ENCODE measurements at regions not wholly inside any gene's neighbourhood (a gene's known extent, or its start where the extent isn't known, plus 50 kb on each side); places are given as distances from the start of the nearest gene placed in this dataset.
"Not testable (repeated sequence)": the region's sequence is repeated elsewhere in the genome, so short reads cannot be mapped to it uniquely, and the experiment has no call there.

- no peak for DNase-seq (ENCODE audit: low spot score)
Measured at GRCh38 chr4:189511581-189511980, 429.1 kb upstream of the FRG1 start.

DNA sequence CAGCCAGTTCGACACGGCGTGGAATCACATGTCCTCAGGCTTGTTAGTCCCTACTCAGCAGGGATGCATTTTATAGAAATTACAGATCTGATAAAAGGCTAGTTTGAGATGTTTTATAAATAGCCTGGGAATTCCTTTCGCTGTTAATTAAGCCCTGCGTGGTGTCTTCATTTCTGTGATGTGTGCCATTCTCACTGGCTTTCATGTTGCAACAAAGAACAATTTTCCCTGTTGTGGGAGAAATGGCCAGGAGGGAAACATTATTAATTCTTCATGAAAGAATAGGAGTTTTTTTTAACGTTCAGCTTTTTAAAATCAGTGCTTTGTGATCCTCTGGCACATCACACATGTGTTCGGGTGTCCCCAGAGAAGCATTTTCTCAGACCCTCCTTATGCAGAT lies 427.3 kb upstream of the FRG1 start:
- DNase-seq (ENCODE audit: low spot score): no peak

- DNase-seq (ENCODE audit: low spot score): no peak
Measured at GRCh38 chr4:189514209-189514608, 426.5 kb upstream of the FRG1 start.

- no peak for DNase-seq (ENCODE audit: low spot score)
Measured at GRCh38 chr4:189516902-189517301, 423.8 kb upstream of the FRG1 start.

DNA sequence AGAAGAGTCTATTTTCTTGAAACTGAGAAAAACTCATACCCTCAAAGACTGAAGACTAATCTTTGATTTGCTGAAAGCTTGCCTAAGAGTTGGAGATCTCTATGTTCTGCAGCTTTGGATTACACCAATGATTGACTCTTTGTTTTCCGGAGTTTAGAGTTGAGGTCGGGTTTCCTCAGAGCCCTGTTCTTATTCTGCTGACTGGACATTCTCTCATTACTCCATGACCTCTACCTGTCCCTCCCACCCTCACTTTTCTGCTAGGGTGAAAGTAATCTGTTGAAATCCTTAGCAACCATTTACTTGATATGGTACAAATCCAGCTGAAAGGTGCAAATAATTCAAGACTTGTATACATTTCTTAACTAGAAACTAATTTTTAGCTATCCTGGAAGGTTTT lies 421.5 kb upstream of the FRG1 start:
- no peak for DNase-seq (ENCODE audit: low spot score)

DNA sequence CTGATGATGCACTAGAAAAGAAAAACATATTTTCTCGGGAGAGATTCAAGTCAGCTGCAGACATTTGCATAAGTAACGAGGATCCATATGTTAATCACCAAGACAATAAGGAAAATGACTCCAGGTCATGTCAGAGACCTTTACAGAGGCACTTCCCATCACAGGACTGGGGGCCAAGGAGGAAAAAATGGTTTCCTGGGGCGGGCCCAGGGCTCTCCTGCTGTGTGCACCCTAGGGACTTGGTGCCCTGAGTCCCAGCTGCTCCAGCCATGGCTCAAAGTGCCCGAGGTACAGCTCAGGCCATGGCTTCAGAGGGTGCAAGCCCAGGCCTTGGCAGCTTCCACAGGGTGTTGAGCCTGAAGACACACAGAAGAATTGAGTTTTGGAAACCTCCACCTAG lies 415.4 kb upstream of the FRG1 start:
- DNase-seq (ENCODE audit: low spot score): no peak

GRCh38 chr4:189530848-189531247 lies 409.8 kb upstream of the FRG1 start:
- no peak for DNase-seq (ENCODE audit: low spot score)

GRCh38 chr4:189533603-189534002 lies 407.1 kb upstream of the FRG1 start:
- no peak for DNase-seq (ENCODE audit: low spot score)

DNA sequence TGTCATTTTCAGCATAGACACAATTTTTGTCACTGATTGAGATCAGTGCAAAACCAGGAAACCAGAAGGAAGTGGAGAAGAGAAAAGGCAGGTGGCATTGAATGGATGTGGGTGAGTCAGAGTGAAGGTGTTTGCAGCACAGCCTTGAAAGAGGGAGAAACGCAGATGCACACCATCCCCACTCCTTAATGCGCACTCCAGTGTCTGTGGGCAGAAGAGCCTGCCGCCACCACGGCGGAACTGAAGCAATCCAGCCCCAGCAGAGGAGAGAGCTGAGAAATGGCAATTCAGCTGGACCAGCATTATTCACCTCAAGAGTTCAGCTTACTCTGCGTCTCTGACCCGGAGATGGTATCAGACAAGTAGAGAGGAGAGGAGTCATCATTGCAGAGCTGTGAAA lies 393.1 kb upstream of the FRG1 start:
- no peak for DNase-seq (ENCODE audit: low spot score)

DNA sequence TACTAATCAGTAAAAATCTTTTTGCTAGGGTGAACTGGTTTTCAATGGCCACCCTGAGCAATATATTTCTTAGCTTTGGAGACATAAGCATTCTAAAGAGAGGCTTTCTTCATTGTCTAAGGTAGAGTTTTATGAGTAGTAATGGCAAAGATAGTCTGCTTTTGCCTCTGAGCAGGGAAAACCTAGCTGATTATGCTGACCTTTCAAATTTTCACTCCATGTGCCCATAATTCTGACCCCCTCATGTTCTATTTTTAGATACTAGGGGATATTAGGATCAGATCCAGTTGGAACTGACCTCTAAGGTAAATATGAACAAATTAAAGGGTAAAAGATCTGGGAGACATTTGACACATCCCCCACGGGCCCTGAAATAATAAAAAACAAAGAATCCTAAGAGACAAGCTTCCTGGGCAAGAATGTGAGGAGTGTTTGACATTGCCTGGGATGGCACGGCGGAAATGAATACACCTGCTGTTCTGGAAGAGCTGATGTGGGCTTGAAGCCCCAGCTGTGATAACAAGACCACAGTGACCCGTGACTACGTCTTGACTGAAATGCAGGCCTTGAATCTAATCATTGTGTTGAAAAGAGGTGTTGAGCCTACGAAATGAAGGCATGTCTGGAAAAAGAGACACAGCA lies 392.1 kb upstream of the FRG1 start:
- DNase-seq (ENCODE audit: low spot score): no peak

GRCh38 chr4:189551931-189552670 lies 388.6 kb upstream of the FRG1 start:
- not testable (repeated sequence) for DNase-seq (ENCODE audit: low spot score)

GRCh38 chr4:189560605-189561004 lies 380.1 kb upstream of the FRG1 start:
- not testable (repeated sequence) for DNase-seq (ENCODE audit: low spot score)

DNA sequence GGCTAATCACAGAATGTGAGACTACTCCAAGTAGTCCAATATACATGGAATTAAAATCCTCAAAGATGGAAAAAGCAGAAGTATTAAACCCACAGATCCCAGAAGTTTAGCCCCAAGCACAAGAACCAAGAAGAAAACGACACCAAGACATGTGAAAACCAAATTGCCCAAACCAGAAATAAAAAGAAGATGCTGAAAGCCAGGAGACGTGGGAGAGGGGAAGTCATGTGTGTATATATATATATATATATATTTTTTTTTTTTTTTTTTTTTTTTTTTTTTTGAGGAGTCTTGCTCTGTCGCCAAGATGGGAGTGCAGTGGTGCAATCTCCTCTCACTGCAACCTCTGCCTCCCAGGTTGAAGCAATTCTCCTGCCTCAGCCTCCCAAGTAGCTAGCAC lies 376.9 kb upstream of the FRG1 start:
- DNase-seq (ENCODE audit: low spot score): not testable (repeated sequence)

DNA sequence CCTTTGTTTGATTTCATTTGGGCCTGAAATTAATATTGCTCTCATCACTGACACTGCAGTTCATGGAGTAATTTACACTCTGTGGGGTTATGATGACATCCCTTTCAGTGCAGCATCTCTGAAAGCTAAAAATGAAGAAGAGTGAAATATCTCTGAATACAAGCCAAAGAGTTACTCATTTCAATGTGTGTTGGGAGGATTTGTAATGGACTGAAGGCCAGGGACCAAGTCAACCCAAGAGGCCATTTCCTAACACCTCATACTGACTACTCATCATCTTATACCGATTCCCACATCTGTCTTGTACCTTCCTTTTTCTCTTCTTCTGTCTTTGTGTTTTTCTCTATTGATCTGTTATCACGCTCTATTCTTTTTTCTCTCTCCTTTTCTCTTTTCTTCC lies 374.4 kb upstream of the FRG1 start:
- DNase-seq (ENCODE audit: low spot score): not testable (repeated sequence)

GRCh38 chr4:189566900-189567299 lies 373.8 kb upstream of the FRG1 start:
- DNase-seq (ENCODE audit: low spot score): not testable (repeated sequence)

DNA sequence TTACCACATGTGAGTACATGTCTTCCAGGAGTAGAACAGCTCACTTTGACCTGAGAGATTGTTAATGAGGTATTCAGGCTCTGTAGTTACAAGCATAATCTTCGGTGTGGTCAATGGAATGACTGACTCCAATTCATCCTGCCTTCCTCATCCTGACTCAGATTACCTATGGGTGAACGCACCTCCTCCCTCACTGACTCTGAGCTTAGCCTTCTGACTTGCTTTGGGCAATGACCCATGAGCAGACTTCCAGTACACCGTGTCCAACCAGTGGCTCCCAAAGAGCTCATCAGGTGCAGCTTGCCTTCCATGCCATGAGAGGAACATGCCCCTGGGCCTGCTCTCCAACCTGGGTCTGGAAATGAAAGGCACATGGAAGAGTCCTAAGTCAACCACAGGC lies 361.0 kb upstream of the FRG1 start:
- not testable (repeated sequence) for DNase-seq (ENCODE audit: low spot score)

DNA sequence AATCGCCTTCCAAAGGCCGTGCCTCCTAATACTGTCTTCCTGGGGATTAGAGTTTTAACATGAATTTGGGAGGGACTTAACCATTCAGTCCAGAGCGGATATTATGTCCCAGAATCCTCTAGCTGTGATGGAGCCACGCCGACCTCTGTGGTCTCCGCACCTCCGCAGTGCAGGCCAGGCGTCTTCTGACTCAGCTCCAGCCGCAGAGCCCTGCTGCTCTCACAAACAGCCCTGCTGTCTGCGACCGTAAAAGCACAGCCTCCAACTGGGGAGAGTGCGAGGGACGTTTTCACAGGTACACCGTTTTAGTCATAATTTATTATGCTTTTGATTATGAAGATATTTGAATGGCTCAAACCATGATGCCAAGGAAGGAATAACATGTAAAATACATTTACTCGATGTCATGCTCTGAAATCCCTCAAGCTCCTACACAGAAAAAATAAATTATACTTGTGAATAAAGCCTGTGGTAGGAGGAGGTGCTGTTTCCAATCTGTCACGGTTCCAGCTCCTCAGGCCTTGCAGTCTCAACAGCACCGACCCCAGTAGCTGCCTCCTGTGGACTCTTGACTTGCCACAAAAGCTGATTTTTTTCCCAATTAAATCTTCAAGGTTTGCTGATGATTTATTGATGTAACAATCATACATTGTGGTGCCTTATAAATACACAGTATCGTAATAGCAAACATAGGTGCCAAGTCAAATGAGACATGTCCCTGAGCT lies 353.6 kb upstream of the FRG1 start:
- not testable (repeated sequence) for DNase-seq (ENCODE audit: low spot score)

- DNase-seq (ENCODE audit: low spot score): not testable (repeated sequence)
Measured at GRCh38 chr4:189589201-189589600, 351.5 kb upstream of the FRG1 start.

DNA sequence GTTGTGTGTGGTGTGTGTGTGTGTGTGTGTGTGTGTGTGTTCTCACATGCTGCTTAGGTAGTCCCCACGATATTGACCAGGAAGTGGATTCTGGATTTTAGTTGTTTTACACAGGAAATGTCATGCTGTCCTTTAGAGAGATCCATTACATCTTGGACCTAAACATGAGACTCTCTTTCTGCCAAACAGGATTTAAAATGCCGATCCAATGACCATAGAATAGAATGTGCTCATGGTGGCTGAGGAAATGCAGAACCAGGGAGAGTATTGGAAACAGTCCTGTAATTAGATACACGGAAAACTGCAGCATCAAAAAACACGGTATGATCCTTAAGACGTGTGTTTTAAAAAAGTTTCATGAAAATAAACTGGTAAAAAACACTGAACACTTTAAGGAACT lies 347.8 kb upstream of the FRG1 start:
- DNase-seq (ENCODE audit: low spot score): no peak

DNA sequence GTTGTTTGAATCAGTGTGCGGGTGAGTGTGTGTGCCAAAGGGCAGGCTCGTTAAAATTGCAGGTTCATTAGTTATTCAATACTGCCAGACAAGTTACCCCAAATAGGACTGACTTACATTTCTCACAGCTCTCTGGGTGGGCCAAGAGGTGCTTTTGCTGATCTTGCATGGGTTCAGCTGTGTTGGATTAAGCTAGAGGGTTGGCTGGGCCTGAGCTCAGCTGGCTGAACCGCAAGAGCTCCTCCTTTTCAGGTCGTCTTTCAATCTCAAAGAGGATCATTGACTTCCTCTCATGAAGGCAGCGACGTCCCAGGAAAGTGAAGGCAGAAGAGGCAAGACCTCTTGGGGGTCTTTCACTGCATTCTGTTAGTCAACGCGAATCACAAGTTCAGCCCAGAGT lies 343.3 kb upstream of the FRG1 start:
- DNase-seq (ENCODE audit: low spot score): no peak

- no peak for DNase-seq (ENCODE audit: low spot score)
Measured at GRCh38 chr4:189600264-189600663, 340.4 kb upstream of the FRG1 start.

GRCh38 chr4:189600718-189601435 lies 339.8 kb upstream of the FRG1 start:
- DNase-seq (ENCODE audit: low spot score): no peak

GRCh38 chr4:189602827-189603226 lies 337.8 kb upstream of the FRG1 start:
- not testable (repeated sequence) for DNase-seq (ENCODE audit: low spot score)

Data from HuH-7.5 (cell line).